OCI-LY3 (cell line): ENCODE measurements at regions not wholly inside any gene's neighbourhood (a gene's known extent, or its start where the extent isn't known, plus 50 kb on each side); places are given as distances from the start of the nearest gene placed in this dataset.

ENCODE experiments used
- CTCF ChIP-seq: fragments of 200-600, 300-600 bp; sonication (generic); IDR thresholded peaks from 2 replicates; pipeline ENCODE4 v1.5.1; 2014; ENCODE audit warnings: antibody characterized with exemption, low read length, low read depth
- EZH2phosphoT487 ChIP-seq: fragments of 200-600 bp; shearing (Covaris generic); IDR thresholded peaks from 2 replicates; pipeline ENCODE4 v1.6.1; 2018; ENCODE audit warnings: antibody characterized with exemption, mixed run types, low read depth

GRCh38 chr2:239494578-239494977 is 93.8 kb upstream of the HDAC4 start:
- TF ChIP-seq CTCF, result no peak
- no peak for TF ChIP-seq EZH2phosphoT487
